MM.1S (cell line): ENCODE measurements at regions not wholly inside any gene's neighbourhood (a gene's known extent, or its start where the extent isn't known, plus 50 kb on each side); places are given as distances from the start of the nearest gene placed in this dataset.

Experiments
- DNase-seq: peaks from one replicate; pipeline ENCODE4 v3.0.0-alpha.2; 2015
- H2AFZ ChIP-seq: fragments of 300-600 bp; sonication (generic); 2 replicates; pipeline ENCODE4 v1.6.0; 2016; ENCODE audit warnings: antibody characterized with exemption, low read length
- H3F3A ChIP-seq: fragments of 300-600 bp; sonication (generic); 2 replicates; pipeline ENCODE4 v1.6.1; 2016; ENCODE audit warnings: mild to moderate bottlenecking, antibody characterized with exemption, low read length, moderate library complexity, mixed read lengths; ENCODE audit not compliant: insufficient read depth
- H3K27ac ChIP-seq: fragments of 300-600 bp; sonication (generic); 2 replicates; pipeline ENCODE4 v1.5.1; 2016; ENCODE audit warnings: mild to moderate bottlenecking, low read length
- H3K27me3 ChIP-seq: fragments of 300-600 bp; sonication (generic); replicated peaks from 2 replicates; pipeline ENCODE4 v1.6.0; 2016; ENCODE audit warnings: low read length; ENCODE audit not compliant: insufficient read depth
- H3K36me3 ChIP-seq: fragments of 300-600 bp; sonication (generic); replicated peaks from 2 replicates; pipeline ENCODE4 v1.6.1; 2016; ENCODE audit warnings: mild to moderate bottlenecking, low read length, mixed read lengths; ENCODE audit not compliant: insufficient read depth
- H3K4me1 ChIP-seq: fragments of 300-600 bp; sonication (generic); 2 replicates; pipeline ENCODE4 v1.6.1; 2016; ENCODE audit warnings: low read length, mixed read lengths
- H3K4me2 ChIP-seq: fragments of 300-600 bp; sonication (generic); 2 replicates; pipeline ENCODE4 v1.6.0; 2016; ENCODE audit warnings: low read depth, low read length
- H3K4me3 ChIP-seq: fragments of 300-600 bp; sonication (generic); 2 replicates; pipeline ENCODE4 v1.5.1; 2016; ENCODE audit warnings: low read length, mixed read lengths
- H3K79me2 ChIP-seq: fragments of 300-600 bp; sonication (generic); 2 replicates; pipeline ENCODE4 v1.6.1; 2016; ENCODE audit warnings: mixed run types, low read length, mixed read lengths
- H3K9ac ChIP-seq: fragments of 300-600 bp; sonication (generic); 2 replicates; pipeline ENCODE4 v1.6.1; 2016; ENCODE audit warnings: low read length, mixed read lengths
- H3K9me2 ChIP-seq: fragments of 300-600 bp; sonication (generic); replicated peaks from 2 replicates; pipeline ENCODE4 v1.6.1; 2016; ENCODE audit warnings: mild to moderate bottlenecking, low read length, mixed read lengths; ENCODE audit not compliant: insufficient read depth
- H3K9me3 ChIP-seq: fragments of 300-600 bp; sonication (generic); replicated peaks from 2 replicates; pipeline ENCODE4 v1.6.1; 2016; ENCODE audit warnings: mild to moderate bottlenecking, low read length, mixed read lengths; ENCODE audit not compliant: insufficient read depth
- H4K20me1 ChIP-seq: fragments of 300-600 bp; sonication (generic); 2 replicates; pipeline ENCODE4 v1.6.1; 2016; ENCODE audit warnings: mild to moderate bottlenecking, low read length, moderate library complexity, mixed read lengths; ENCODE audit not compliant: insufficient read depth
- EZH2 ChIP-seq: fragments of 300-600 bp; sonication (generic); optimal IDR thresholded peaks from 2 replicates; pipeline ENCODE3; 2017; ENCODE audit warnings: low read depth, mild to moderate bottlenecking, antibody characterized with exemption, low read length, mixed read lengths
- EZH2phosphoT487 ChIP-seq: fragments of 300-600 bp; sonication (generic); IDR thresholded peaks from 2 replicates; pipeline ENCODE4 v1.6.1; 2018; ENCODE audit warnings: antibody characterized with exemption, low read length
- TF ChIP-seq, protein P1 (sequence below): fragments of 300-600 bp; sonication (generic); IDR thresholded peaks from 2 replicates; pipeline ENCODE4 v1.5.1; 2016; ENCODE audit warnings: antibody characterized with exemption, low read length, mixed read lengths

DNA sequence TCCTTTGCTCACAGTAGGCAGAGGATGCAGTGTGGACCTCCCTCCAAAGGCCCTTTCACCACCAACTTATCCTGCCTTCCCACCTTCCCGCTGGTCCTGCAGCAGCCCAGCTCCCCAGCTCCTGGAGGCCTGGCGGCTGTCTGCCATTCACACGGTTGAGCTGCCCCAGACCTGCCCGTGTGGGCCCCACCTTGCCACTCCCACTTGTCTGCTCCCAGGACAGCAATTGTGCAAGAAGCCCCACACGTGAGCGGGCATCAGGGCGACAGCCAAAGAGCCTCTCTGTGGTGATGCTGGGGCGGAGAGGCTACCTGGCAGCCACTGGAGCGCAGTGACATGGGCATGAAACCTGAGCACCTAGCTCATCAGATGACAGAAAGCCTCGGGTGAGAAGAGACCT, 248.6 kb upstream of the MAF start:
- H3K9me2 ChIP-seq, result no peaks in the 10 kb centered on the region
- no peak overlapping the region for H3K4me2 ChIP-seq
- no peaks in the 10 kb centered on the region for H3K4me1 ChIP-seq
- H3K27ac ChIP-seq, result no peak overlapping the region
- H3K27me3 ChIP-seq, result no peaks in the 10 kb centered on the region
- no peak overlapping the region for H2AFZ ChIP-seq
- TF ChIP-seq EZH2phosphoT487 (no peak), EZH2 (no peak)
- TF ChIP-seq, protein P1, sequence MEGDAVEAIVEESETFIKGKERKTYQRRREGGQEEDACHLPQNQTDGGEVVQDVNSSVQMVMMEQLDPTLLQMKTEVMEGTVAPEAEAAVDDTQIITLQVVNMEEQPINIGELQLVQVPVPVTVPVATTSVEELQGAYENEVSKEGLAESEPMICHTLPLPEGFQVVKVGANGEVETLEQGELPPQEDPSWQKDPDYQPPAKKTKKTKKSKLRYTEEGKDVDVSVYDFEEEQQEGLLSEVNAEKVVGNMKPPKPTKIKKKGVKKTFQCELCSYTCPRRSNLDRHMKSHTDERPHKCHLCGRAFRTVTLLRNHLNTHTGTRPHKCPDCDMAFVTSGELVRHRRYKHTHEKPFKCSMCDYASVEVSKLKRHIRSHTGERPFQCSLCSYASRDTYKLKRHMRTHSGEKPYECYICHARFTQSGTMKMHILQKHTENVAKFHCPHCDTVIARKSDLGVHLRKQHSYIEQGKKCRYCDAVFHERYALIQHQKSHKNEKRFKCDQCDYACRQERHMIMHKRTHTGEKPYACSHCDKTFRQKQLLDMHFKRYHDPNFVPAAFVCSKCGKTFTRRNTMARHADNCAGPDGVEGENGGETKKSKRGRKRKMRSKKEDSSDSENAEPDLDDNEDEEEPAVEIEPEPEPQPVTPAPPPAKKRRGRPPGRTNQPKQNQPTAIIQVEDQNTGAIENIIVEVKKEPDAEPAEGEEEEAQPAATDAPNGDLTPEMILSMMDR, result no peak
- no peaks in the 10 kb centered on the region for H3K36me3 ChIP-seq
- H4K20me1 ChIP-seq, result no peaks in the 10 kb centered on the region
- H3K9ac ChIP-seq, result no peak overlapping the region
- H3K4me3 ChIP-seq, result no peak overlapping the region
- DNase-seq, result no peak
- no peaks in the 10 kb centered on the region for H3F3A ChIP-seq
- no peaks in the 10 kb centered on the region for H3K79me2 ChIP-seq
- H3K9me3 ChIP-seq, result no peaks in the 10 kb centered on the region

- Histone ChIP-seq H3K36me3 (no peaks in the 10 kb centered on the region), H3K27ac (no peak overlapping the region), H3K4me1 (no peaks in the 10 kb centered on the region), H3K27me3 (no peaks in the 10 kb centered on the region), H3K9me2 (no peaks in the 10 kb centered on the region), H3F3A (no peaks in the 10 kb centered on the region), H2AFZ (no peak overlapping the region), H3K4me2 (no peak overlapping the region), H3K9me3 (no peaks in the 10 kb centered on the region), H3K4me3 (no peak overlapping the region), H4K20me1 (no peaks in the 10 kb centered on the region), H3K79me2 (no peaks in the 10 kb centered on the region), H3K9ac (no peak overlapping the region)
- TF ChIP-seq EZH2 (no peak), EZH2phosphoT487 (no peak)
- TF ChIP-seq, protein P1, result no peak
- DNase-seq, result no peak
Observed at GRCh38 chr16:79848719-79849118, 248.2 kb upstream of the MAF start.

DNA sequence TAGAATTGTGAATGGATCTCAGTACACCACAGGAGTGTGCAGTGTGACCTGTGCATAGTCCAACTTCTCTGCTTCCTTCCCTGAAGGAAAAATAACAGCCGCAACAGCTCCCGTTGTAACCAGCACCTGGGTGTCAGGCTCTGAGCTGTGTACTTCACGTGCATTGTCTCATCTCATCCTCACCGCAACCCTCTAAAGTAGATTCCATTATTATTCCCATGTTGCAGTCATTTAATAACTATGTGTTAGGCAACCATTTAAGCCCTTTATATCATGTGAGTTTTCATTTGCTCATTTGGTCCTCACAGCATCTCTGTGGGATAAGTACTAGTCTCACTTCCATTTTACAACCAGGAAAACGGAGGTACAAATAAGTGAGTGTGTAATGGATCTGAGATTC, 247.0 kb upstream of the MAF start:
- Histone ChIP-seq H3K4me1 (no peaks in the 10 kb centered on the region), H3K4me2 (no peak overlapping the region), H3K79me2 (no peaks in the 10 kb centered on the region), H3K4me3 (no peak overlapping the region), H4K20me1 (no peaks in the 10 kb centered on the region), H3K9me2 (no peaks in the 10 kb centered on the region), H3K9me3 (no peaks in the 10 kb centered on the region), H3K36me3 (no peaks in the 10 kb centered on the region), H2AFZ (no peak overlapping the region), H3K9ac (no peak overlapping the region), H3F3A (no peaks in the 10 kb centered on the region), H3K27ac (no peak overlapping the region), H3K27me3 (no peaks in the 10 kb centered on the region)
- TF ChIP-seq, protein P1, result no peak
- TF ChIP-seq EZH2phosphoT487 (no peak), EZH2 (no peak)
- DNase-seq, result no peak
